ENCODE measurements at regions not wholly inside any gene's neighbourhood (a gene's known extent, or its start where the extent isn't known, plus 50 kb on each side); places are given as distances from the start of the nearest gene placed in this dataset.
"Not testable (repeated sequence)": the region's sequence is repeated elsewhere in the genome, so short reads cannot be mapped to it uniquely, and the experiment has no call there.

DNA sequence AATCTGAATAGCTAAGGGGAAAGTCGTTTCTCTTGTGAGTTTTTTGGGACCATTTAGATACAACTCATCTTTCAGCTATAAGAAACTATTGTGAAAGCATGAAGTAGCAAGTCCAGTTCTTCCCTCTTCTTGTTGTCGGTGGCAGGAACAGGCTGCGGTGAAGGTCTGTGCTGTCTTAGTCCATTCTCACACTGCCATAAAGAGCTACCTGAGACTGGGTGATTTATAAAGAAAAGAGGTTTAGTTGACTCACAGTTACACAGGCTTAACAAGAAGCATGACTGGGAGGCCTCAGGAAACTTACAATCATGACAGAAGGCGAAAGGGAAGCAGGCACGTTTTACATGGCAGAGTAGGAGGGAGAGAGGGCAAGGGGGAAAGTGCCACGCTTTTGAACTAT is 261.8 kb downstream of the GATA3 start:
- DNase-seq: no peak

DNA sequence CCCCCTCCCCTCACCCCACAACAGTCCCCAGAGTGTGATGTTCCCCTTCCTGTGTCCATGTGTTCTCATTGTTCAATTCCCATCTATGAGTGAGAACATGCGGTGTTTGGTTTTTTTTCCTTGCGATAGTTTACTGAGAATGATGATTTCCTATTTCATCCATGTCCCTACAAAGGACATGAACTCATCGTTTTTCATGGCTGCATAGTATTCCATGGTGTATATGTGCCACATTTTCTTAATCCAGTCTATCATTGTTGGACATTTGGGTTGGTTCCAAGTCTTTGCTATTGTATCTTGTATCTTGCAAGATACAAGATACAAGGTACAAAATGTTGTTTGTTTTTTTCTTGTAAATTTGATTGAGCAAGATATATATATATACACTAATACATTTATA is 263.9 kb downstream of the GATA3 start:
- DNase-seq: not testable (repeated sequence)

DNA sequence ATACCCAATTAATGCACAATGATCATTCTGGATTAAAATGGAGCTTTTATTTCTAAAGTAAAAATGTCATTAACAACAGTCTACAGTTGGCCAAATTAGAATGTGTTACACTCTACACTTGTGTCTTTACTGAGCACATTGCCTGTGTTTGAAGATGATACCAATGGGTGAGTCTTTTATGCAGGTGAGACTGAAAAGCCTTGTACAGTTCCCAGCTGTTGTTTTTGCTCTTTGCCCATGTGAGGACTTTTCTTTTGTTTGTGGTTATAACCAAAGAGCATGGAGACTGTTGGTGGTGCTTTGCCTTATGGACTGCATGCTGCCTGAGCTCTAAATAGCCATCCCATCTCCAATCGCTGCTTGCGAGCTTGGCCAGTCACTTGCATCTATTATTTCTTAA is 264.5 kb downstream of the GATA3 start:
- DNase-seq: no peak

DNA sequence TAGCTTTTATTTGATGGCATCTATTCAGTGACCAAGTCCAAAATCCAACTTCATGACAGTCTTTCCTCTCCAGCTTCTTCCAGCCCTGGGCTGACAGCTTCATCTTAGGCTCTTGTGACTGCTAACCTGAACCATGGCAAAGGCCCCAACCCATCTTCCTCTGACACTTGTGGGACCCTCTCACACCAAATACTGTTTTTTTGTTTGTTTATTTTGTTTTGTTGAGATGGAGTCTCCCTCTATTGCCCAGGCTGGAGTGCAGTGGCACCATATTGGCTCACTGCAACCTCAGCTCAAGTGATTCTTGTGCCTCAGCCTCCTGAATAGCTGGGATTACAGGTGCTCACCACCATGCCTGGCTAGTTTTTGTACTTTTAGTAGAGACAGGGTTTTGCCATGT is 265.2 kb downstream of the GATA3 start:
- DNase-seq: no peak

DNA sequence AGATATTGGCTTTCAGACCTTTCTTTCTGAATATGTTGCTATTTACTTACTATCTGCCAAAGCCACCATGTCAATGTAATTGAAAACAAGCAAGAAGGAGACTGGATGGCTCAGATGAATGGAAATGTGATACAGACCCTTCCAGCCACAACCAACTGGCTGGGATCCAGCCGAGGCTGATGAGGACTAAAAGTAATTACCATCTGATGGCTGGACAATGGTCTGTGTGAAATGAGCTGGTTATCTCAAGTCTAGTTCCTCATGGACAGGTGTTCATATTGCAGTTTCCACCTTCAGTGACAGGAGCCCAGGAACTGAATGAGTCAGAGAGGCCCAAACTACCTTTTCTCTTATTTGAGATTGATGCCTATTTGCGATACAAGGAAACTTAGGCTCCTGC is 267.5 kb downstream of the GATA3 start:
- no peak for DNase-seq

DNA sequence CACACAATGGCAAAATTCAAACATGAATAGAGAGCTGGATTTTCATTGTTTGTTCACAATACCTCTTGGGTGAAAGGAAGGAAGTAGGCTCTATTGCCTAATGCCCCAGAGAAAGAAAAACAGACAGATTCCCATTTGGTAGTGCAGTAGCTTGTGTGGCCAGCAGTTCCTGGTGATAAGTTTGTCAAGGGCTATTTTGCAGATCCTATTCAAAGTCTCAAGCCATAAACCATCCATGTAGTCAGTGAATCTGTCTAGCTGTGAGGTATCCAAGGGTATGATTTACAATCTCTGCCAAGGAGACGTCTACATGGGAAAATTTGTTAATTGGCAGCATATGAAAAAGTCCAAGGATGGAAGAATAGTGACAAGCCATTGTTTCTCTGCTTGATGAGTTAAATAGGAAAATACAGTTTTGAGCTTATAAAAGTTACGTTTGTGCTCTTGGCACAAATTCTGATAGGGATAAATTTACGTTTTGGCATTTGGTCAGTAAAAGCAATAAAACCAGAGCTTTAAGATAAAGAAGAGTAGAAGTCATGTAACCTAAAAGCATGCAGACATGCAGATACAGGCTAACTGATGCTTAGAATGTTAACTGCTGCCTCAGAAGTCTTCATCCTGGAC is 269.1 kb downstream of the GATA3 start:
- no peak for DNase-seq

DNA sequence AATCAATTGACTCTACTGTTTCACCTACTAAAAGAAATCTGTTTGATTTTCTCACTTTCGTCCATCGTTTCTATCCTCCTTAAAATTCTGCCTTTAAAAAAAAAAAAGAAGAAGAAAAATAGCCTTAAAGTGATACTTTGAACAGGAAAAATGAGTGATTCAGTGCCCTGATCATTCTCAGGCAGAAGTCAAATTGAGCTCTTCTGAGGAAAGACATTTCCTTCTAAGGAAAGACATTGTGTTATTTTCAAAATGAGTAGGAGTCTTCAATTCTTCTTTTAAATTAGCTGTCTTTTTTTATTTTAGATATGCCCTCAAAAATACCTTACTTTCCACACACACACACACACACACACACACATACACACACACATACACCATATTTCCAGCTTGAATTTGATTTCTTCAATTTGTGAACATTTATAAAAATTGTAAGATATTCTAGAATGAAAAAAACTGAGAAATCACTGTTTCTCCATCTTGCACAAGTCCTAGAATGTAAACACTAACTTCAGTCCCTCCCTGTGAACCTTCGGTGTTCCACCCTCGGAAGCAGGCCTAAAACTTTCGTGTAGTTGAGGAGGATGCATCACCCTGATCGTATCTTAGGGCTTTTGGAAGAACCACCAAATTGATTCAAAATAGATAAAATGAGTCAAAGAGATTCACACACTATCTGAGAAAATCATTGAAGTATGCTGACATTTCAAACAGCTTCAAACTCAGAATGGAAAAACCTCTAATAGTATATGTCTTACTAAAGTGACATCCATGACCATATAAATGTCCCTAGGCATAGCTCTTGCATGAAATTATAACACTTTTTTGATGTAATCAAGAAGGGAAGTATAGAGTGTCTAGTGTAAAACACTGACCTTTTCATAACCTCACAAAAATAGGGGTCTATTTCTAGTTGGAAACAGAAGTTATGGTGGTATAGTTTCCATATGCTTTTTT is 270.8 kb downstream of the GATA3 start:
- no peak for DNase-seq

DNA sequence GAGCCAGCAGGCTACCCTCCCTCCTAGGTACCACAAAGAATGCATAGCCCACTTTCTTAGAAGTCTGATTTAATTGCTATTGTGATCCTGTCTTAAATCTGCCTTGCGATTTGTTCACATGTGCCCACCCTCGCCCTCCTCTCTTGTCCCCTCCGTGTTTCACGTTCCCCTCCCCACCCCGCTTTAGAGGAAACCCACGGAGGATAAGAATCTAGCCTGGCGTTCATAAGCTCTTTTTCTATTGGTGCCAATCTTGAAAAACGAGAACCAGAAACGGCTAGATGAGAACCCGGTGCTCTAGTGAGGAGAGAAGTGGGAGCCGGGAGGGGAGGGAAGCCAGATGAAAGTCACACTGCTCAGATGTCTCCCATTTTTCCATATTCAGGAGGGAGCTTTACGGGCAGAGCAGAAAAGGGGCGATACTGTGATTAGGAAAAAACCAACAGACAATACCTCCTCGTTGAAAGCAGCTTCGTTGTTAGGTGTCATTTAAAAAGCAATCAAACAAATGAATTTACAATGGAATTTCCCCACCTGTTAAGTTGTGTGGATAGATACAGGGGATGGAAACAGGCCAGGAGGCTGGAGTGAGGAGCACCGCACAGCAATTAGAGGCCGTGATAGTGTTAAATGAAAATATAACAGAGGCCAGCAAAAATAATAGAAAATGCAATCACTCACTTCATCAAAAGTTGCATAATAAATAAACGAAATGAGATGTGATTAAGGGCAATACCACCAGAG is 272.1 kb downstream of the GATA3 start:
- no peak for DNase-seq

DNA sequence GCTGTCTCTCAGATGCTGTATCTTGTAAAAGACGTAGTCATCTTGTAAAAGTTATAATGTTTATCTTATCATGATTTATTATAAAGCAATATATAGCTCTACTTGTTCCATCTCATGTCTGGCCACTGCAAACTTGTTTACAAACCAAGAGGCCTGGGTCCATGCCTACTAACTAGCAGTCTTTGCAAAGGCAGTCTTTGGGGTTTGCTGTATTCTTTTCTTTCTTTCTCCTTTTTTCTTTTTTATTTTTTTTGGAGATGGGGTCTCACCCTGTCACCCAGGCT is 272.6 kb downstream of the GATA3 start:
- DNase-seq: no peak

DNA sequence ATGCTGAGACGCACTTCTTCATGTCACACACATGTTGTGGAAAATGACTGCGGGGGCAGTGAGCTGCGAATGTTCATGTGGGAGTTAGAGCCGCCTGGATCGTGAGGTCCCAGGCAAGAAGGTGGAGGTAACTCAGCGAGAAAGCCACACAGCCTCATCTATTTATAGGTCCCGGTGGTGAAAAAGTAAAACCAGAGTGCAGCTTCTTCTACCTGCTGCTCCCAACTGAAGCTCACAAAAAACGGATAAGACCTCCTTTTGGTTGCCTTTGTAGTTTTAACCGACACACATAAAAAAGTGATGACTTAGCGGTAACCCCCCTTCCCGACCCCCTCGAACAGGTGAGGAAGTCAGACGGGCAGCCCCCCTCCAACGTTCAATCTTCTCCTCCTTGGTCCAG is 276.9 kb downstream of the GATA3 start:
- DNase-seq: no peak

DNA sequence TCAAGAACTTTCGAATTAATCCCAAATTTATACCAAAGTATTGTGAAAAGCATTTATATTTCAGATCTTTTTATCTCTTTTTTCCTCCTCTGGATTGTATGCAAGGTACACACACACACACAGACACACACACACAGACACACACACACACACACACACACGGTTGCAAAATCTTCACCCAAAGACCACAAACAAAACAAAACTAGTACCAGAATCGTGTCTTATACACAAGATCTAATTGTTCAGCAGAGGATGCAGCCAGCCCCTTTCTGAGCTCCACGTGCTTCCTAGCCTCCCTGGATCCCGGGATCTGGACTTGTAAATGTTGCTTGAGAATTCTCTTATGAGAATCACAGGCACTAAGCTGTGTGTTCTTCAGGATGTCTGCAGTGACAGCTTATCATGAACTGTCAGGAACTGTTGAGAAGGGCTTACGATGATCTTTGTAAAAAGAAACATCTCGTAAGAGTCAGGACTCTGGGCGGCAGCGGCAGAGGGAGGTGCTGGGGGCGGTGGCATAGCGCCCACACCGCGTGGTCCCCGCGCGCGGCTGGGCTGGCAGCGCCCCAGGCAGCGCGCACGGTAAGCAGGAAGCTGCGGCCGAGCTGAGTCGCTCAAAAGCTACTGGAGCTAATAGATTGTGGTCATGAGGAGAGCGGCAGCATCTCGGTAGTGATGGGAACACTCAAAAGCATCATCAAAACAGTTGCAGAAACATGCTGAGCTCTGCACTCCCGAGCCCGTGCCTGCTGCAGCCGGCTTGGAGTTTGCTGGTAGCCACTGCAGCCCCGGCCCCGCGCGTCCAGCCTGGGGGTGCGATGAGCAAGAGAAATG is 277.6 kb downstream of the GATA3 start:
- no peak for DNase-seq

DNA sequence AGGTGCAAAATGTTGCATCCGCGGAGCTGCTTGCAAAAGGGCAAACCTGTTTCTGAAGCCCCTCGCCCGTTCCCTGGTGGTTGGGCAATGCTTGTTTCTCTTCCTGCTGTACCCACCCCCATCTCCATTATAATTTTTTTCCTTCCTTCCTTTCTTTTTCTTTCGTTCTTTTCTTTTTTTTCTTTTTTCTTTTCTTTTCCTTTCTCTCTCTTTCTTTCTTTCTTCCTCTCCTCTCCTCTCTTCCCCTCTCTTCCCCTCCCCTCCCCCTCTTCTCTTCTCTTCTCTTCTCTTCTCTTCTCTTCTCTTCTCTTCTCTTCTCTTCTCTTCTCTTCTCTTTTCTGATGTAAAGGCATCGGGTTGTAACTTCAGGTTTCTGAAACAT is 278.2 kb downstream of the GATA3 start:
- no peak for DNase-seq

DNA sequence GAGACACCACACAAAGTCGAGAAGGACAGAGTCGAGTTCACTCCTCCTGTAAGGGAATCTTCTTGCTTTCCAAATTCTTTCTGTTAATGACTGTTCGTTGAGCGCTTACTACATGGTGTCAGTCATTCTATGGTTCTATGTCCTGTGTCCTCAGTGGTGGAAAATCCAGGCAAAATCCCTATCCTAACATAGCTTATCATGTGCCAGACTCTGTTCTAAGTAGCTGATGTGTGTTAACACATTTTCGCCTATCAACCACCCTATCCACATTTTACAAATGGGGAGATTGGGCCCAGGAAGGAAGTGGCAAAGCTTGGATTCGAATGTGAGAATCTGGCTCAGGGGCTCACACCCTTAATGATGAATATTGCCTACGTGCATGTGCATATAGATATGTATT is 280.1 kb downstream of the GATA3 start:
- no peak for DNase-seq

DNA sequence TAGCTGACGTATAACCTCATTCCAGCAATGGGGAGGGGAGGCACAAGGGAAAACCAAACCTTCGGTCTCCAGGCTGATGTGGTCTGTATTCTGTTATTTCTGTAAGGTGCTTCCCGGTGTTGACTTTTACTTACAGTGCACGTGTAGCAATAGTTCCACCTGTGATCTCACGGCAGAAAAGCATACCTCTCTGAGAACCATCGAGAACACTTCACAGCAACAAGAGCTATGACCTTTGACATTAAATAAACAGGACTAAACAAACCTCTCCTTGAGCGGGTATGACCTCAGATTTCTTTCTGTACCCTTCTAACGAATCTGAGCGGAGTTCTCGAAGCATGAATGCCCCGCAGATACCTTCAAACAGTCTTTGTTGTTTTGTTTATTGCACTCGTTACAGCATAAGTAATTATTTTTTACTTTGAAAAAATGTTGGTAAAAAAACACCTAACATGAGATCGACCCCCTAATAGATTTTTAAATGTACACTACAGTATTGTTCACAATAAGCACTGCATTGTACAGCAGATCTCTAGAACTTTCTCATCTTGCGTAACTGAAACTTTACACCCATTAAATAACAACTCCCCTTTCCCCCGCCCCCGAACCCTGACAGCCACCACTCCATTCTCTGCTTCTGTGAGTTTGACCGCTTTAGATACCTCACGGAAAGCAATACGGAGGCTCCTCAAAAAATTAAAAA is 282.3 kb downstream of the GATA3 start:
- DNase-seq: no peak

DNA sequence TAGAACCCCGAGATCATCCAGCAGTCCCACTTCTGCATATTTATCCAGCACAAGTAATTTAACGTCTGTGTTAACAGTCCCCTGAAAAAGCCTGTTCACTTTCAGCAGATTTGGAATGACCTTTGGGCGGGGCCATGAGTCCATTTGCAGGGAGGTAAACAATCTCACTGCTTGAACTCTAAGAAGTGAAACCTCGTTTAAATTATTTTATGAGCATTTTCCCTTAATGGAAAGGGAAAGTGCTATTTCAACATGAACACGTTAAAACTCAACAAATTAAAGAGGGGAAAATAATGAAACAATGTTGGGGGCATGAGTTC is 282.8 kb downstream of the GATA3 start:
- no peak for DNase-seq

DNA sequence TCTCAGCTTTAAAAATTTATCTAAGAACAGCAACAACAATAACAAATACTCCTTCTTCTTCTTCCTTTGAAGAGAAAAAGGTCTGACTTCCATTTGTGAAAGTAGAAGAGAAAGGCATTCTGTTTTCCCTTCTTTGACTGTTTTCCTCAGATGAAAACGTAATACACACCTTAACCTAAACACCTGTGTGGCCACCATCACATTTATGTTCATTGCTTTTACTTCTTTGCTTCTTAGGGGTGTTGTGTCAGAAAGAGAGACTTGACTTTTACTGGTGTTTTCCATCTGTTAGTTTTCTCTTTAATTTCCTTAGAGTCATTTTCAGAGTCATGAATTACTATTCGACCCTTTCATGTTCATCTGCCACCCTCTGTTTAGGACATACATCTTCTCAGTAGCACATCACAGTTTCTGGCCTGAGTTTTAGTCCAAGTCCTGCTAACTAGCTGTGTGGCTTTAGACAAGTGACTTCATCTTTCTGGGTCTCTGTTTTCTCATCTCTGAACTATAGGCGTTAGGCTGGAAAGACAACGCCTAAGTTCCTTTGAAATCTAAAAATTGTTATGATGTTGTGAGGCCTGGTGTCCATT is 283.8 kb downstream of the GATA3 start:
- no peak for DNase-seq

DNA sequence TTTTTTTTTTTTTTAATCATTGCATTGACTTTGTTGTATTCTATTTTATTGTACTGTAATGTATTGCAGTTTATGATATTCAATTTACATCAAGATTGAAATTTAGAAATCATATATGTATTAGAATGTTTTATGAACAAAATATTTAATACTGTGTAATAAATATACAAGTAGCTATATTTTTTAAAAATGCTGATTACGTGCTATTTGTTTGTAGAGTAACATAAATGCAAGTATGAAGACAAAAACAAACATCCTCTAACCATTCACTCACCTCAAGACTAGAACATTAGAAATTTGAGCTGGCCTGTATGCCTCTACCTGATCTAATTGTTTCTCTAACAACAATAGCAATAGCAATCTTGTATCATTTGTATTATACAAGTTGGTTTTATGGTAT is 290.3 kb downstream of the GATA3 start:
- no peak for DNase-seq

DNA sequence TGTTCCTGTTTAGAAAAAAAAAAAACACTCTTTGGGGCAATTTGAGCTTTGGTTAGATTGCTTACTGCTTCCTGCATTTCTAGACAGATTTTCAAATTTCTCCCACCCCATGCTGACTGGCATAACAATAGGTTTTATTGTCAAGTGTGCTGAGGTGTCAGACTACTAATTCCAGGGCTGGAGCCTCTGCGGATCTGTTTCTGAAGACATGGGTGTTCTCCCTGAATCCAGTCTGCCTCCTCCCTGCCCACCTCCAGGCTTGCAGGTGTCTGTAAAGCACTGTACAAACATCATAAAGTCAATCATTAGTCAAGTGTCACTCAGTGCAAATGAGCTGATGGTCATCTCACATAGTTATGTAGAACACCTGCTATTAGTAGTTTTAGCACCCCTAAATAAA is 292.4 kb downstream of the GATA3 start:
- DNase-seq: no peak

DNA sequence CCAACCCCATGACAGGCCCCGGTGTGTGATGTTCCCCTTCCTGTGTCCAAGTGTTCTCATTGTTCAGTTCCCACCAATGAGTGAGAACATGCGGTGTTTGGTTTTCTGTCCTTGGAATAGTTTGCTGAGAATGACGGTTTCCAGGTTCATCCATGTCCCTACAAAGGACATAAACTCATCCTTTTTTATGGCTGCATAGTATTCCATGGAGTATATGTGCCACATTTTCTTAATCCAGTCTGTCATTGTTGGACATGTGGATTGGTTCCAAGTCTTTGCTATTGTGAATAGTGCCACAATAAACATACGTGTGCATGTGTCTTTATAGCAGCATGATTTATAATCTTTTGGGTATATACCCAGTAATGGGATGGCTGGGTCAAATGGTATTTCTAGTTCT is 293.1 kb downstream of the GATA3 start:
- DNase-seq: not testable (repeated sequence)

DNA sequence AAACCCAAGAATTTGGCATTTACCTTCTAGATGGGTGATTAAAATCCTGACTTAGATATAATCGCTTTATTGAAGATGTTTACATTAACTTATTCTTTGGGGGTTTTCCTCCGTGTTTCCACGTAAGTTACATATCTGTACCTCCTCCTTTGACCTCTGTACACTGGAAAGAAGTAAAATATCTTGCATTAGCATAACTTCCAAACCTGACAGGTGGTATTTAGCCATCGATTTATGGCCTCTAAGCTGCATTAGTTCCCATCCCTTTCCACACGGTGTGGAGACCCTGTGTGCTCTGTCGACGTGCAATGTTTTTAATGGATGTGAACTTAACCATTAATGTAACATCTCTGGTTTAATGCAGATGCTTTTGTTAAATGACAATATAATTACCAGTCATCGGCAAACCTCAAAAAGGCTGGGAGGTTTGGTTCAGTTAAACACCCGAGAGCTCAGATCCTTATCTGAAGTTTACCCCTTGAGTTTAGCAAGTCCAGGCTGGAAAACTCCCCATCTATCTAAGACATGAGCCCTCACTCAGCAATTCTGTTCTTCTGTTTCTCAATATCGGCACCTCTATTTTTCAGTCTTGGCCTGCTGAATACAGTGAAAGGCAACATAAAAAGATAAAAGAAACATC is 295.2 kb downstream of the GATA3 start:
- no peak for DNase-seq

DNA sequence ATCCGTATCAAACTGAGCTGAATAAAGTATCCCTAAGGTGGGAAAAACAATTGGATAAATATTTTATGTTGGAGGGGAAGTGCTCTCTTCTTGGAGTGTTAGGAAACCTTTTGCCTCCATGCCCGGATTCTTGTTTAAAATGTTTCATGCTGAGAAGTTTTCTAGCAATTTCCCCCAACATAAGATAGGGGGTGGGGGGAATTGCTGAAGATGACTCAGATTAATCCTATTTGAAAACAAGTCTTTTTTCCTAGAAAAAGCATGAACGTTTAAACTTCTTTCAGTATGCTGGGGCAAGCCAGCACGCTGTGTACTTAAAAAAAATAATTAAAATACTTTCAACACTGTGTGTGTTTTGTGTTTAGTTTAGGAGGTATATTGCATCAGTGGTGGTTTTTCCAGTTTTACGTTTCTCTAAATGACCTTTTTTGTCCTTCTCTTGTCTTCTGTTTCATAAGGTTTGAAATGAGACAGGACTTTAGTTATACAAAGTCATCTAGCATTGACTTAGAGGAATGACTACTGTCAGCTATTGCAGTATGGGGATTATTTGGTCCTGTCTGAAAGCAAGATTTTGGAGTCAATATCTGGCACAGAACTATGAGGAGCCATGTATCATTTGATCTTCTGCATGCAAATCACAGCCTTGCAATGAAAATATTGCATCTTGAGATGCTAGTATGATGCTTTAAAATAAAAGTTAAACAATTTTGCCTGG is 295.9 kb downstream of the GATA3 start:
- no peak for DNase-seq
